ENCODE measurements at regions not wholly inside any gene's neighbourhood (a gene's known extent, or its start where the extent isn't known, plus 50 kb on each side); places are given as distances from the start of the nearest gene placed in this dataset.

DNA sequence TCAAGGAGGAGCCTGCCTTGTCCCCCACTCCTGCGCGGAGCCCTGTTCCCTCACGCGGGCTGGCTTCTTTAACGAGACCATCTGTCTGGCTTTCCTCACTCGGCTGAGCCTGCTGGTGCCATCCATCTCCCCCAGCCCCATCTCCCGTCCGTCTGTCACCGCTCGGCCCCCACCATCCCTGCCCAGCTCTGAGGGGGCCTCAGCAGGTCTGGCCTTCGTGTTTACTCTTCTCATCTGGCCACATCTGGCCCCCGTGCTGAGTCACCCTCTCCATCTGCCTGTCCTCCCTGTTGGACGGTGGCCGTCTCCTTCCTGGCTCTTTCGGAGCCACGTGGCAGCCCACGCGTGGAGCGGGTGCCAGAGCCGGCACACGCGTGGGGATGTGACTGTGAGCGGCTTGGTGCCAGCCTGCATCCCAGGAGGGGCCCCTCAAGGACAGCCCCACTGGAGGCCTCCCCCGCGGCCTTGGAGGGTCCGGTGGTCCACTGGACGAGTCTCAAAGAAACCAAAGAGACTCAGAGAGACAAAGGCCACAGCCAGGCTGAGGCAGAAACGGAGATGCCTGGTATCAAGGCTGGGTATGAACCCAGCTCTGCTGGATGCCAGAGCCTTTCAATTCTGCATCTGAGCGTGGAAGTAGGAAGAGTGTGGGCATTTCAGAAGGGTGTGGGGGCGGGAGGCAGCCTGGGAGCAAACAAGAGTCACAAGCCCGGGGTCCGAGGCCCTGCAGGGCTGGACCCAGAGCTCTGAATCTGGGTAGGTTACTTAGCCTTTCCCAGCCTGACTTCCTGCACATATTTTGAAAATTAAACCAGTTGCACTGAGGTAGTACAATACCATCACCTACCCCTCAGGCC is 76.7 kb upstream of the UNC5A start:
- DNase-seq (ENCODE audit: low spot score), result no peak

GRCh38 chr5:176734756-176735342 is 75.5 kb upstream of the UNC5A start:
- no peak for DNase-seq (ENCODE audit: low spot score)

DNA sequence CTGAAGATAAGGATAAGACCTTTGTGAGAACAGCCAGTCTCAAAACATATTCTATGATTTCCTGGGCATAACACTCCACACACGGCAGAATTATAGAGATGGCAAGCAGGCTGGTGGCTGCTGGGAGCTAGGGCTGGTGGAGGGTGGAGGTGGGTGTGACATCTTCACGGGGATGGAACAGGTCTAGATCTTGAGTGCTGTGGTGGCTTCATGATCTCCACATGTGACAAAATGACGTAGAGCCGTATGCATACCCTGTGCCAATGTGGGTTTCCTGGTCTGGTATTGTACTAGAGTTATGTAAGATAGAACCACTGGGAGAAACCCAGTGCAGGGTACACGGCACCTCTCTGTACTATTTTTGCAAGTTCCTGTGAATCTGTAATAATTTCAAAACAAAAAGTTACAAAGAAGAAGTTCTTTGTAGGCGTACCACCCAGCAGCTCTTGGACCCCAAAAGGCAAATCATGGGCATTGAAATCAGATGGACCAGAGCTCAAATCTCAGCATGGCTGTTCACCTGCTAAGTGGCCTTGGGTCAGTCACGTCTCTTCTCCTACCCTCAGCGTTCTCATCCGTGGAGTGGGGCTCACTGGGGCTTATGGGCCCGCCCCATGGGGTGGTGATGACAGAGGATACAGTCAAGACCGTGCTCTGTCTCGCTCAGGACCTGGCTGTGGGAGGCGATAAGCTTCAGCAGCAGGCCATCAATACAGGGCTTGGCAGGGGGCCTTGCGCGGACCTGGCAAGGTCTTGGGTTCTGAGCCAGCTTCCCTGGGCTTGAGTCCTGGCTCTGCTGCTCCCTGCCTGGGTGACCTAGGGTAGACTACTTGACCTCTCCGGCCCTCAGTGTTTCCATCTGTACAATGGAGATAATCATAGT is 74.7 kb upstream of the UNC5A start:
- no peak for DNase-seq (ENCODE audit: low spot score)

GRCh38 chr5:176736301-176736930 is 73.9 kb upstream of the UNC5A start:
- no peak for DNase-seq (ENCODE audit: low spot score)

- no peak for DNase-seq (ENCODE audit: low spot score)
These were observed 73.2 kb upstream of the UNC5A start for GRCh38 chr5:176736931-176737745.

DNA sequence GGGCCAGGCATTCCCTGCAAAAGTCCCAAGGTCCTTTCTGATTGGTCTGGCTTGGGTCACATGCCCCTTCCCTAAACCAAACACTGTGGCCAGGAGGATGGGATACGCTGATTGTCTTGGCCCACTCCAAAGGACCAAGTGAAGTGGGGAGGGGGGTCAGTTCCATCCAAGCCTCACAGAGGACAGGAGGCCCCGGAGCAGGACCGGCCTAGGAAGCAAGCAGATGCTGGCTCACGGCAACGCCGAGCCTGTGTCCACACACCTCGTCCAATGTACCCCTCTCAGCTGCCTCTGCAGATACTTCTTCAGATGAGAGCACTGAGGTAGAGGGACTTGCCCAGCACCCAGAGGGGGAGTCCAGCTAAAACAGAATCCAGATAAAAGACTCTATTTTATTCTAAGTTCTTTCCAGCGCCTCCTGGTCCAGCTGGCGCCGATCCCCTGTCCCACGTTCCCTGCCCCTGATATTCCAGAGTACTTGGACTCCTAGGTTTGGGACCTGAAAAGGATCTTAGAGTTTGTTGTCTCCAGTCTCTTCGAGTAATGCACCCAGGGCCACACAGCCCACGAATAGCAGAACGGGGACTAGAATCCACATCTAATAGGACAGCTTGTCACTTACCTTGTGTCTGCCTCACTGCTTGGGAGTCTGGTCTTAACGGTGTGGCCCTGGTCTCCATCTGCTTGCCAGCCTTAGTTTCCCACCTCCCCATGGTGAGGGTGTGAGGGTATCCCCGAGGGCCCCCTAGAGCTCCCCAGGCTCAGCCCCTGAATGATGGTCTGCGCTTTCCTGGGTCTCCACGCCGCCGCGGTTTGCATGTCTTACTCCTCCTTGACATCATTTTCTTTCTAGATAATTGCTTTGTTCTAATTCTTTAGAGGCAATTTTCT is 72.4 kb upstream of the UNC5A start:
- no peak for DNase-seq (ENCODE audit: low spot score)

DNA sequence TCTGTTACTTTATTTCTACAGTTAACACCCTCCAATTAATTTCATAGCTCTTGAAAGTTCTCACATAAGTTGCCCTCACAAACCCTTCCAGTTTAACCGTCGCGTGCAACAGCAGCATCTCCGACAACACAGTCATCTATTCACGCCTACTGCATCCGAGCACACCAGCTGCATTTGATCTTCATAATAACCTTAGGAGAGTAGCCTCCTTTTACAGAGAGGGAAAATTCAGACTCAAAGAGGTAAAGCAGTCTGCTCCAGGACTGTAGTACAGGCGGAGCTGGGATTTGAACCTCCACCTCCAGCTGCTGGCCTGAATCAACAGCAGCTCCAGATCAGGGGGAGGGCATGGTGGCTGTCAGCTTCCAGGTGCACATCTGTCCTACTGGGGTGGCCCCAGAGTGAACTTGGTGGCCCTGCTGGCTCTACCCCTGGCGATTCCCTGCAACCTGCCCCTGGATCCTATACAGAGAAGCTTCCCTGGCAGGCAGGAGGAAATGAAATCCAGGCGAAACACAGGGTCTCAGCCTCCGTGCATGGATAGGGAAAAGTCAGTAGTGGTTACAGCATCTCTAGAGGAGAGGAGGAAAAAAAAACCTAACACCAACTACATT is 71.6 kb upstream of the UNC5A start:
- DNase-seq (ENCODE audit: low spot score), result no peak

- no peak for DNase-seq (ENCODE audit: low spot score)
These were observed 70.8 kb upstream of the UNC5A start for GRCh38 chr5:176739461-176740051.

DNA sequence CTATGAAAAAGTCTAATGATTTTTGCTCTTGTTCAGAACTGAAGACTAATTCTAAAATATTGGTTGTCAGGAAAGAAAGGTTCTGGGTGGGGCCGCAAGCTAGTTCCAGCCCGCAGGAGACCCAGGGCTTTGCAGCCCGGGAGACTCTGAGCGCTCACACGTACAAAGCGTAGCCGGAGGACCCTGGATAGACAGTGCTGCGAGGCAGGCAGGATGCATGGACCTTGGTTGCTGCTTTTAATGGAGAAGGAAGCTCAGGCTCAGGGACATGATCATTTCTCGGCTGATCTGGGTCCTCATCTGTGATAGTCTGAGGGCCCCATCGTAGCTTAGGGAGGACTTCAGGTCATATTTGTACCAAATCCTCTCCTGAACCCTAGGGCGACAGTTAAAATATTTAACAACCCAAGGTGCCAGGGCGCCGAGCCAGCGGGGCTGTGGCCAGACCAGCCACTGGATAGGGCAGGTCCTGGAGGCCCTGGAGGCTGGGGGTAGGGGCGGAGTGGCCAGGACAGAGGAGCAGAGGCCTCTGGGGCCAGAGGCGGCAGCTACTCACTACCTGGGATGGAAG is 70.1 kb upstream of the UNC5A start:
- no peak for DNase-seq (ENCODE audit: low spot score)

- DNase-seq (ENCODE audit: low spot score), result no peak
These were observed 69.5 kb upstream of the UNC5A start for GRCh38 chr5:176740702-176741496.

- DNase-seq (ENCODE audit: low spot score), result no peak
These were observed 68.7 kb upstream of the UNC5A start for GRCh38 chr5:176741561-176742211.

DNA sequence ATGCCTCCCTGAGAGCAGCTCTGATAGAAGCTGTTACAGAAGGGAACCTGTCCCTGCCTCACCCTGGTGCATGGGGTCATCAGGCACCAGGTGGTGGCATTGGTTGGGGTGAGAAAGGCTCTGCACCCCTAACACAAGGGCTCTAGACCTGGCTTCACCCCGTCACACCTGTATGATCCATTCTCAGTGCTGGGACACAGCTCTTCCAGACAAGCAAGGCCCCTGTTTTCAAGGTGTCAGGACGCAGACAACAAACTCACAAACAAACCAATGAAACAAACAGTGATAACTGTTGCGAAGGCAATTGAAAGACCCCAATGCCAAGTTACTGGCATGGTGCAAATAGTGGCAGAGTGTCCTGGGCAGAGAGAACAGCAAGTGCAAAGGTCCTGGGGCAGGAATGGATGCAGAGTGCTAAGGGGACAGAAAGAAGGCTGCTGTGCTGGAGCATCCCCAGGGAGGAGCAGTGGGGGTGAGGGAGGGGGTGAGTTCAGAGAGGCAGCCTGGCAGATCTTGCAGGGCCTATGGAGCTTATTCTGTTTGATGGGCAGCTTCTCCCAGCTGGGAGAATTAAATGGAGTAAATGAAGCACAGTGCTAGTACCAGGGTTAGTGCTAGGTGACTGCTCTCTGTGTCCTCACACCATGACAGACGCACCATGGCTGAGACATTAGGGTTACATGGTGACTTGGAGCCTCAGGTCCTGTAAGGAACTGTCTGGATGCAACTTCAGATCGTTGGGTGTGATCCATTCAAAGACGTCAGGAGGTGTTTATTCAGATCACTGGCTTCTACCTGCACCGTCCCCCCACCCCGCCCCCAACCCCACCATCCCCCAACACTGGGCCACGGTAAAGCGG is 67.9 kb upstream of the UNC5A start:
- DNase-seq (ENCODE audit: low spot score), result no peak

GRCh38 chr5:176743136-176743861 is 67.1 kb upstream of the UNC5A start:
- no peak for DNase-seq (ENCODE audit: low spot score)

GRCh38 chr5:176743868-176744583 is 66.3 kb upstream of the UNC5A start:
- DNase-seq (ENCODE audit: low spot score), result no peak

GRCh38 chr5:176744584-176744965 is 65.8 kb upstream of the UNC5A start:
- no peak for DNase-seq (ENCODE audit: low spot score)
